ENCODE measurements at regions not wholly inside any gene's neighbourhood (a gene's known extent, or its start where the extent isn't known, plus 50 kb on each side); places are given as distances from the start of the nearest gene placed in this dataset.
"Not testable (repeated sequence)": the region's sequence is repeated elsewhere in the genome, so short reads cannot be mapped to it uniquely, and the experiment has no call there.

DNA sequence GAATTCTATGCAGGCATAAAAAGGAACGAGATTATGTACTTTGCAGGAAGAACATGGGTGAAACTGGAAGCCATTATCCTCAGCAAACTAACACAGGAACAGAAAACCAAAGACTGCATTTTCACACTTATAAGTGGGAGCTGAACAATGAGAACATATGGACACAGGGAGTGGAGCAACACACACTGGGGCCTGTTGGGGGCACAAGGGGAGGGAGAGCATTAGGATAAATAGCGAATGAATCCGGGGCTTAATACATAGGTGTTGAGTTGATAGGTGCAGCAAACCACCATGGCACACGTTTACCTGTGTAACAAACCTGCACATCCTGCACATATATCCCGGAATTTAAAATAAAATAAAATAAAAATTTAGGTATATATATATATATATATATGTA is 80.2 kb upstream of the ZFP42 start:
- not testable (repeated sequence) for H3K36me3 Mint-ChIP-seq, DNase-seq, H3K9me3 Mint-ChIP-seq, H3K27ac Mint-ChIP-seq, H3K4me1 Mint-ChIP-seq, H3K4me3 Mint-ChIP-seq, H3K27me3 Mint-ChIP-seq

DNA sequence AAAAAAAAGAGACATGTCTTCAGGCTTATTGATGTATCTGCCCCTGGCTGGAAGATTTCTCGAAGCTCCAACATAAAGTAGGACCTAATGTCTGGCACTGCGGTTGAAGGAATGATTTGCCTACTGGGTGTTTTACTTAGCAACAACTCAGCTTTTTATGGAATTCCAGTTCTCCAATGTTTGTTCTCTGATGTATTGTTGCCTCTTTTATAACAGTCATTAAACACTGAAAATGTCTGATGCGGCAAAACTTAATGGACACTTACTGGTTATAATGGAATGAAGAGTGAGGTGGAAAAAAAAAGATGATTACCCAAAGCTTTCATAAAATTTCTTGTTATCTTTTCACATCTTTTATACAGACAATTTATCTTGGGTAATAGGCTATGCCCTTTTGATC is 75.6 kb upstream of the ZFP42 start:
- no peaks in the 10 kb centered on the region for H3K4me1 Mint-ChIP-seq
- H3K27ac Mint-ChIP-seq = no peak overlapping the region
- no peak overlapping the region for H3K4me3 Mint-ChIP-seq
- no peaks in the 10 kb centered on the region for H3K27me3 Mint-ChIP-seq
- H3K36me3 Mint-ChIP-seq = no peaks in the 10 kb centered on the region
- peaks cover 16% of the 10 kb centered on the region for H3K9me3 Mint-ChIP-seq
- DNase-seq = no peak

DNA sequence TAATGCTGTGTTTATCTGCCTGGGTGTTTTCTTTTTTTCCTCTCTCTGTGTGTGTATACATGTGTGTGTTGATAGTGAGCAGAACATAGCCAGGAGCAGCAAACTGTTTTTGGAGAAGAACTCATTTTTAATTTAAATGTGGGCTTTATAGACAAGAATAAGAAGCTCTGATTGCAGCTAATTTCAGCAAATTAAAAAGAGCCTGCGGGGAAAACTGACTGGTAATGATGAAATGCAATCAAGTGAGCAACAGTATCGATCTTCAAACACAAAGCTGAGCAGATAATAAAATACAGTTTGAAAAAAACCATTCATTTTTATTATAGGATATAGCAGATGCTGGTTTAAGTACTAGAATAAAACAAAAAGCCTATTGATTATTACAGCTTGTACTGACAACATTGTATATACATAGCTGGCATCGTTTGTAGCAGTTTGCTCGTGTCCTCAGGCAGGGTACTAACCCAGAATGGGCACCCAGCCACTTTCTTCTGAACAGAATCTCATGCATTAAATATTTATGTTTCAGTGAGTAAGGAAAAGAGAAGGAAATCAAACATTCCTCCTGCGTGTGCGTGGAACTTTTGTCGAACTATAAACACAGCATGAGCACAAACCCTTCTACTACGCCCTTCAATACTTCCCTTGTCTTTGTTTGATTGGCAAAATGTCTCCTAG is 73.5 kb upstream of the ZFP42 start:
- peaks cover 20% of the 10 kb centered on the region for H3K9me3 Mint-ChIP-seq
- H3K27me3 Mint-ChIP-seq = no peaks in the 10 kb centered on the region
- no peak overlapping the region for H3K27ac Mint-ChIP-seq
- H3K4me3 Mint-ChIP-seq = no peak overlapping the region
- no peak for DNase-seq
- H3K36me3 Mint-ChIP-seq = no peaks in the 10 kb centered on the region
- no peaks in the 10 kb centered on the region for H3K4me1 Mint-ChIP-seq

DNA sequence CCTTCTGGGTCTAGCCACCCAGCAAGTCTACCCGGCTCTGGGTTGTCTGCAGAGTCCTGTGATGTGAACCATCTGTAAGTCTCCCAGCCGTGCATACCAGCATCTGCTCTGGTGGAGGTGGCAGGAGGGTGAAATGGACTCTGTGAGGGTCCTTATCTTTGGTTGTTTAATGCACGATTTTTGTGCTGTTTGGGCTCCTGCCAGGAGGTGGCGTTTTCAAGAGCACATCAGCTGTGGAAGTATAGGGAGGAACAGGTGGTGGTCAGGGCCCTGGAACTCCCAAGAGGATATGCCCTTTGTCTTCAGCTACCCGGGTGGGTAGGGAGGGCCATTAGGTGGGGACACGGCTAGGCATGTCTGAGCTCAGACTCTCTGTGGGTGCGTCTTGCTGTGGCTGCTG is 66.5 kb upstream of the ZFP42 start:
- Mint-ChIP-seq H3K36me3 (no peaks in the 10 kb centered on the region), H3K27ac (no peak overlapping the region), H3K27me3 (no peaks in the 10 kb centered on the region), H3K9me3 (peaks cover 14% of the 10 kb centered on the region), H3K4me3 (no peak overlapping the region), H3K4me1 (no peaks in the 10 kb centered on the region)
- DNase-seq = no peak

DNA sequence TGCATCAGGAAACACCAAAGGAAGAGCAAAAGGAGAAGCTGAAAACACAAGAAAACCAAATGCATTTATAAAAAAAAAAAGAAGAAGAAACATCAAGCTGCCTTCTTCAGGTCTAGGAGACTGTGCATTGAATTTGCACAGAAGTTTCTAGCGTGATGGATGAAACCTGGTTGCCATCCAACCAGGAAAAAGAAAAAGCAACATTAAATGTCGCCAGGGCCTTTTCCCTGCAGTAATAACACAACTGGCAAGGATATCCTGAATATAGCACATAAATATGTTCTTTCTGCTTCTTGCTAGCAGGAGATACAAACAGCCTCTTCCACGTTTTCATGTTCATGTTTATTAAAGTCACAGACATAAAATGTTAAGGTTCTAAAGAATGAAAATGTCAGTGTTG is 60.8 kb upstream of the ZFP42 start:
- peaks cover 7% of the 10 kb centered on the region for H3K9me3 Mint-ChIP-seq

DNA sequence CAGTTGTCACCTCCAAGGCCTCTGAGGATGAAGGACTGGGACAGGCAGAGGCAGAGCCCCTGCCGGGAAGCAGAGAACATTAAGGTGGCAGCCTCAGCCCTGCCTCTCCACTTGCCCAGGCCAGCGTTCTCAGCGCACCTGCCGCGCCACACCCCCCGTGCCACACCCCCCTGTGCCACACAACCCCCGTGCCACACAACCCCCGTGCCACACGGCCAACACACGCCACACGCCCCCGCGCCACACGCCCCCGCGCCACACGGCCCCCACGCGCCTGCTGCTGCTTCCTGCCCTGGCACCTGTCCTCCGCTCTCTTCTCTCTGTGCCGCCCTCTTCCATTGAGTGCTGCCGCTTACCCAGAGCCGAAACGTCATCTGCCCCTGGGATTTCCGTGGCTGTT is 58.0 kb upstream of the ZFP42 start:
- H3K4me3 Mint-ChIP-seq = no peak overlapping the region
- no peak for DNase-seq
- peaks cover 7% of the 10 kb centered on the region for H3K9me3 Mint-ChIP-seq
- no peaks in the 10 kb centered on the region for H3K36me3 Mint-ChIP-seq
- no peak overlapping the region for H3K27ac Mint-ChIP-seq
- no peaks in the 10 kb centered on the region for H3K27me3 Mint-ChIP-seq
- H3K4me1 Mint-ChIP-seq = no peaks in the 10 kb centered on the region

More for the DNA sequence above, 60.8 kb upstream of the ZFP42 start:
- Mint-ChIP-seq H3K4me1 (no peaks in the 10 kb centered on the region), H3K27me3 (no peaks in the 10 kb centered on the region), H3K36me3 (no peaks in the 10 kb centered on the region), H3K27ac (no peak overlapping the region), H3K4me3 (no peak overlapping the region)
- DNase-seq = no peak

DNA sequence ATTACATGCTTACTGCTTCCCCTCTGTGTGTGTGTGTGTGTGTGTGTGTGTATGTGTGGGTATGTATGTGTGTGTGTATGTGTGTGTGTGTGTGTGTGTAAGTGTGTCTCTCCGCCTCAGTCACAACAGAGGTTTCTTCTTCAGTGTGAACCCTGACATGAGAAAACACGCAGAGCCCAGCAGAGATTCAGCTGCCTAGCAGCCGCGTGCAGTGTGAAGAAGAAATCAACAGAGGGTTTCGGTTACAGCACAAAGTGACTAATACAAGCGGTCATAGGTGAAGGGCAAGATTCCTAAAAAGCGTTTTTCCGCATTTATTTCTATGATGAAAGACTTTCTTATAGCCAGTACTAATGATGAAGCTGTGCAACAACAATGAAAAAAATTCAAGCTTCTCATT is 55.3 kb upstream of the ZFP42 start:
- no peak overlapping the region for H3K27ac Mint-ChIP-seq
- no peak for DNase-seq
- H3K4me3 Mint-ChIP-seq = no peak overlapping the region

DNA sequence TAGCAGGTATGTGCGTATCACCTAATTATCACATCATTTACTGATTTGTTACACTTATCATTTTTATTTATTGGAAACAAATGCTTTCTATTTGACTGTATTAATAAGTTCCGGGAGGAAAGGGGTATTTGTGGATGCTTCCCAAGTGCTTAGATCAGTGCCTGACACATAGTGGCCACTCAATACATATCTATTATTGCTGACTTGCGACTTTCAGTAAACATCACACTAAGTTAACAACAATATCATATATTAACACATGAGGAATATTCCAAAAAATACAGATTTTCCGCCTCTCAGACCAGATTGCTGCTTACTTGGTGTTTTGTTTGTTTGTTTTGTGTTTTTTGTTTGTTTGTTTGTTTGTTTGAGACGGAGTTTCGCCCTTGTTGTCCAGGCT is 52.6 kb upstream of the ZFP42 start:
- no peaks in the 10 kb centered on the region for H3K36me3 Mint-ChIP-seq
- H3K27ac Mint-ChIP-seq = no peak overlapping the region
- H3K27me3 Mint-ChIP-seq = no peaks in the 10 kb centered on the region
- H3K9me3 Mint-ChIP-seq = peaks cover 4% of the 10 kb centered on the region
- H3K4me3 Mint-ChIP-seq = no peak overlapping the region
- H3K4me1 Mint-ChIP-seq = no peaks in the 10 kb centered on the region
- DNase-seq = no peak

More for the DNA sequence above, 55.3 kb upstream of the ZFP42 start:
- Mint-ChIP-seq H3K27me3 (no peaks in the 10 kb centered on the region), H3K36me3 (no peaks in the 10 kb centered on the region), H3K9me3 (peaks cover 4% of the 10 kb centered on the region), H3K4me1 (no peaks in the 10 kb centered on the region)

DNA sequence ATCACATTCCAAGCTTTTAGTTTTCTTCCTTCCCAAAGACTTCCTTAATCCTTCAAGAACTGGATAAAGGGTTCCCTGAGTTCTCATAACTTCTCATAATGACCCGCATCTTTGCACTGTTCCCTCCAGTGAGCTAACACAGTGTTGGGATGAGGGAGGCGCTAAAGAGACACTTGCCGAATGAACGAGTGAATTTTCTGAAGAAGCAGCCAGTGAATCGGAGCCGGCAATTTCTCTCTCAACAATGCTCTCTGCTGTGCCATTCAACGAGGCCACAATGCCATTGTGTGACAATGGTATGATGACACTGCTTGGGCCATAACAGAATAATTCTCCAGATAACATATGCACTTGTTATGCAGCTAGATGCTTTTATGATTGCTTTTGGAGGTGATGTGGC is 51.4 kb upstream of the ZFP42 start:
- H3K4me3 Mint-ChIP-seq = no peak overlapping the region
- H3K36me3 Mint-ChIP-seq = no peaks in the 10 kb centered on the region
- no peaks in the 10 kb centered on the region for H3K4me1 Mint-ChIP-seq
- no peaks in the 10 kb centered on the region for H3K27me3 Mint-ChIP-seq
- H3K27ac Mint-ChIP-seq = no peak overlapping the region
- peaks cover 4% of the 10 kb centered on the region for H3K9me3 Mint-ChIP-seq
- DNase-seq = no peak
